IPS-NIHi7 (cell line): ENCODE measurements at regions not wholly inside any gene's neighbourhood (a gene's known extent, or its start where the extent isn't known, plus 50 kb on each side); places are given as distances from the start of the nearest gene placed in this dataset.

Experiments
- DNase-seq: peaks from one replicate; pipeline ENCODE4 v3.0.0; 2012; ENCODE audit warnings: mixed read lengths; ENCODE audit errors: extremely low spot score

GRCh38 chr3:94709249-94709902, 646.5 kb downstream of the NSUN3 start:
- no peak for DNase-seq

GRCh38 chr3:94714194-94714593, 651.3 kb downstream of the NSUN3 start:
- no peak for DNase-seq

- DNase-seq, result peak; percentile 10
Observed at GRCh38 chr3:94716326-94717018, 653.6 kb downstream of the NSUN3 start.

GRCh38 chr3:94734206-94734605, 671.3 kb downstream of the NSUN3 start:
- DNase-seq, result no peak

- no peak for DNase-seq
Observed at GRCh38 chr3:94735354-94735753, 672.5 kb downstream of the NSUN3 start.

GRCh38 chr3:94737116-94737515, 674.3 kb downstream of the NSUN3 start:
- no peak for DNase-seq

GRCh38 chr3:94739420-94739819, 676.6 kb downstream of the NSUN3 start:
- no peak for DNase-seq

- no peak for DNase-seq
Observed at GRCh38 chr3:94758751-94759150, 695.9 kb downstream of the NSUN3 start.

- no peak for DNase-seq
Observed at GRCh38 chr3:94772402-94772801, 709.5 kb downstream of the NSUN3 start.

GRCh38 chr3:94775746-94776145, 712.9 kb downstream of the NSUN3 start:
- DNase-seq, result no peak

- DNase-seq, result no peak
Observed at GRCh38 chr3:94776401-94776915, 713.6 kb downstream of the NSUN3 start.

- DNase-seq, result no peak
Observed at GRCh38 chr3:94778289-94778688, 715.4 kb downstream of the NSUN3 start.

GRCh38 chr3:94778814-94779494, 716.1 kb downstream of the NSUN3 start:
- no peak for DNase-seq

GRCh38 chr3:94779699-94780098, 716.8 kb downstream of the NSUN3 start:
- DNase-seq, result no peak

- no peak for DNase-seq
Observed at GRCh38 chr3:94784274-94784673, 721.4 kb downstream of the NSUN3 start.

- no peak for DNase-seq
Observed at GRCh38 chr3:94787066-94787465, 724.2 kb downstream of the NSUN3 start.

GRCh38 chr3:94787734-94788270, 724.9 kb downstream of the NSUN3 start:
- DNase-seq, result no peak

GRCh38 chr3:94794563-94794962, 731.7 kb downstream of the NSUN3 start:
- no peak for DNase-seq

- no peak for DNase-seq
Observed at GRCh38 chr3:94799420-94800060, 736.7 kb downstream of the NSUN3 start.

GRCh38 chr3:94811836-94812235, 749.0 kb downstream of the NSUN3 start:
- peak; percentile 7 for DNase-seq

- DNase-seq, result no peak
Observed at GRCh38 chr3:94821241-94821640, 758.4 kb downstream of the NSUN3 start.

GRCh38 chr3:94822298-94822697, 759.4 kb downstream of the NSUN3 start:
- DNase-seq, result no peak
